Suprapubic skin (tissue), 4 donors: ENCODE measurements at regions not wholly inside any gene's neighbourhood (a gene's known extent, or its start where the extent isn't known, plus 50 kb on each side); places are given as distances from the start of the nearest gene placed in this dataset.

Experiments used
- EP300 ChIP-seq: sonication (generic); formaldehyde crosslinking; IDR thresholded peaks from one replicate; pipeline ENCODE4 v1.6.1; 2017; ENCODE audit warnings: antibody characterized with exemption
- POLR2A ChIP-seq, 2 donors: fragments of 450-650 bp; IDR thresholded peaks; one replicate each; pipeline ENCODE4 v1.6.1; 2017; ENCODE audit warnings: antibody characterized with exemption in 2 of 2, mild to moderate bottlenecking in 2 of 2, moderate library complexity in 2 of 2
- POLR2AphosphoS5 ChIP-seq, 3 donors: sonication (generic); formaldehyde crosslinking; IDR thresholded peaks; one replicate each; pipeline ENCODE4 v1.6.1; 2017; ENCODE audit warnings: antibody characterized with exemption in 3 of 3
- TF ChIP-seq, protein P1 (sequence below), 2 donors: fragments of 200-600 bp in 1 of 2; fragments of 450-650 bp in 1 of 2; sonication (generic) in 1 of 2; IDR thresholded peaks; one replicate each; pipeline ENCODE4 v1.5.1; 2016 to 2019; ENCODE audit warnings: antibody characterized with exemption in 2 of 2, mild to moderate bottlenecking in 1 of 2, moderate library complexity in 1 of 2

DNA sequence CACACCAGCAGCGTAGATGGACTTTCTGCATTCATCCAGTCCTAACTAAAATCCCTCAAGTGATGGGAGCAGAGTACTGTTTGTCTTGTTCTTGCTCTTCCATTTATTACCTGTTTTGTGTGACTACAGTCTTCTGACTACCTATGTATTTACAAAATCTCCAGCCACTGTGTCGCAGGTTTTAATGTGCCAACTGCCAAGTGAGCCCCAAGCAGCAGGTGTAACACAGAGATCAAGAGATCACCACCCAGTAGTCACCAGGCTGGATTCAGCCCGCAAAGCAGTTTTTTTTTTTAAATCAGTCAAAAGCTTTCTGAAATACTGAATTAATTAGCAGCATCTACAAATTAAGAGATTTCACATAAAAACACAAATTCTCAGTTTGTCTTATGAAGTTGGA lies 724.1 kb upstream of the USP15 start:
- TF ChIP-seq POLR2A (IDR thresholded peaks at IDR 0.05) (no peak), POLR2AphosphoS5 (IDR thresholded peaks at IDR 0.05) (no peak), EP300 (no peak)
- TF ChIP-seq, protein P1, sequence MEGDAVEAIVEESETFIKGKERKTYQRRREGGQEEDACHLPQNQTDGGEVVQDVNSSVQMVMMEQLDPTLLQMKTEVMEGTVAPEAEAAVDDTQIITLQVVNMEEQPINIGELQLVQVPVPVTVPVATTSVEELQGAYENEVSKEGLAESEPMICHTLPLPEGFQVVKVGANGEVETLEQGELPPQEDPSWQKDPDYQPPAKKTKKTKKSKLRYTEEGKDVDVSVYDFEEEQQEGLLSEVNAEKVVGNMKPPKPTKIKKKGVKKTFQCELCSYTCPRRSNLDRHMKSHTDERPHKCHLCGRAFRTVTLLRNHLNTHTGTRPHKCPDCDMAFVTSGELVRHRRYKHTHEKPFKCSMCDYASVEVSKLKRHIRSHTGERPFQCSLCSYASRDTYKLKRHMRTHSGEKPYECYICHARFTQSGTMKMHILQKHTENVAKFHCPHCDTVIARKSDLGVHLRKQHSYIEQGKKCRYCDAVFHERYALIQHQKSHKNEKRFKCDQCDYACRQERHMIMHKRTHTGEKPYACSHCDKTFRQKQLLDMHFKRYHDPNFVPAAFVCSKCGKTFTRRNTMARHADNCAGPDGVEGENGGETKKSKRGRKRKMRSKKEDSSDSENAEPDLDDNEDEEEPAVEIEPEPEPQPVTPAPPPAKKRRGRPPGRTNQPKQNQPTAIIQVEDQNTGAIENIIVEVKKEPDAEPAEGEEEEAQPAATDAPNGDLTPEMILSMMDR (IDR thresholded peaks at IDR 0.05), result no peak
